Panc1 (cell line): ENCODE measurements at regions not wholly inside any gene's neighbourhood (a gene's known extent, or its start where the extent isn't known, plus 50 kb on each side); places are given as distances from the start of the nearest gene placed in this dataset.
"Not testable (repeated sequence)": the region's sequence is repeated elsewhere in the genome, so short reads cannot be mapped to it uniquely, and the experiment has no call there.

Experiments
- ATAC-seq: fragments of 200-7000 bp; cut with Tn5 transposase; 2 replicates; pipeline ENCODE4 v1.9.1; 2020; ENCODE audit warnings: mild to moderate bottlenecking, moderate library complexity
- BruUV-seq: library from RNA; stranded (reverse); fragments of 400-500 nt; replicated peaks from 2 replicates; lab custom pipeline; 2021; lab: Mats Ljungman, UMichigan
- CTCF ChIA-PET: fragments of 300-600 bp; sonication (Branson Sonifier 250); formaldehyde crosslinking; loops from one replicate; lab custom pipeline; 2022; ENCODE audit warnings: antibody characterized with exemption; lab: Charles Lee
- POLR2A ChIA-PET: fragments of 300-600 bp; sonication (Branson Sonifier 250); formaldehyde crosslinking; loops from one replicate; lab custom pipeline; 2022; ENCODE audit warnings: antibody characterized with exemption; lab: Charles Lee
- DNase-seq: peaks from one replicate; pipeline ENCODE4 v3.0.0-alpha.2; 2010; ENCODE audit warnings: low read depth, low spot score
- H3K27ac ChIP-seq: 2 replicates; pipeline ENCODE4 v1.5.1; 2011; ENCODE audit warnings: mild to moderate bottlenecking, low read length, inconsistent platforms
- H3K27me3 ChIP-seq: fragments of 200-500 bp; sonication (Bioruptor generic); 2 replicates; pipeline ENCODE4 v1.6.0; 2014; ENCODE audit warnings: low read length, inconsistent platforms; ENCODE audit not compliant: control insufficient read depth, insufficient read depth
- H3K36me3 ChIP-seq: fragments of 200-500 bp; sonication (Bioruptor generic); 2 replicates; pipeline ENCODE4 v1.5.1; 2014; ENCODE audit warnings: inconsistent platforms, mild to moderate bottlenecking, low read length, moderate library complexity; ENCODE audit not compliant: control insufficient read depth, insufficient read depth
- H3K4me1 ChIP-seq: 2 replicates; pipeline ENCODE4 v1.5.1; 2011; ENCODE audit warnings: inconsistent platforms, mild to moderate bottlenecking, low read length, moderate library complexity; ENCODE audit not compliant: control insufficient read depth, insufficient read depth
- H3K4me3 ChIP-seq, 2 experiments: 2 replicates each; pipeline ENCODE4 v1.5.1; 2011 to 2012; ENCODE audit warnings: low read depth in 2 of 2, low read length in 2 of 2, mild to moderate bottlenecking in 2 of 2, inconsistent platforms in 1 of 2, moderate library complexity in 1 of 2
- H3K9me3 ChIP-seq: fragments of 200-500 bp; sonication (Bioruptor generic); 2 replicates; pipeline ENCODE4 v1.5.1; 2014; ENCODE audit warnings: low read depth, mild to moderate bottlenecking, inconsistent platforms, low read length, moderate library complexity; ENCODE audit not compliant: control insufficient read depth, insufficient read depth
- POLR2AphosphoS5 ChIP-seq: IDR thresholded peaks from 2 replicates; pipeline ENCODE4 v1.6.1; 2012; ENCODE audit warnings: mild to moderate bottlenecking, low read depth, low read length, moderate library complexity
- SIN3A ChIP-seq: IDR thresholded peaks from 2 replicates; pipeline ENCODE4 v1.6.1; 2012; ENCODE audit warnings: low read depth, mild to moderate bottlenecking, low read length, moderate library complexity, borderline replicate concordance; ENCODE audit not compliant: insufficient read depth
- TCF7L2 ChIP-seq: IDR thresholded peaks from 2 replicates; pipeline ENCODE4 v1.6.1; 2011; ENCODE audit warnings: mild to moderate bottlenecking, low read depth, low read length, inconsistent platforms
- in situ Hi-C: cut with HindIII; loops from 2 replicates; pipeline ENCODE4 v1.10.0; 2016; ENCODE audit warnings: low sequenced_read_pairs, low pct_unique_long_range_greater_than_20kb
- intact Hi-C: fragments of 100-400 bp; cut with micrococcal nuclease; formaldehyde crosslinking; loops from one replicate; pipeline ENCODE4 v1.10.0; 2022; ENCODE audit not compliant: unreplicated experiment
- TF ChIP-seq, protein P1 (sequence below), 2 experiments: IDR thresholded peaks; 2 replicates each; pipeline ENCODE4 v1.6.1; 2011 to 2012; ENCODE audit warnings: low read depth in 2 of 2, control low read depth in 1 of 2, low read length in 1 of 2, mild to moderate bottlenecking in 1 of 2, moderate library complexity in 1 of 2; ENCODE audit not compliant: insufficient read depth in 1 of 2
- TF ChIP-seq, protein P2 (sequence below): fragments of 450-650 bp; IDR thresholded peaks from 2 replicates; pipeline ENCODE4 v1.5.1; 2017; ENCODE audit warnings: mild to moderate bottlenecking

DNA sequence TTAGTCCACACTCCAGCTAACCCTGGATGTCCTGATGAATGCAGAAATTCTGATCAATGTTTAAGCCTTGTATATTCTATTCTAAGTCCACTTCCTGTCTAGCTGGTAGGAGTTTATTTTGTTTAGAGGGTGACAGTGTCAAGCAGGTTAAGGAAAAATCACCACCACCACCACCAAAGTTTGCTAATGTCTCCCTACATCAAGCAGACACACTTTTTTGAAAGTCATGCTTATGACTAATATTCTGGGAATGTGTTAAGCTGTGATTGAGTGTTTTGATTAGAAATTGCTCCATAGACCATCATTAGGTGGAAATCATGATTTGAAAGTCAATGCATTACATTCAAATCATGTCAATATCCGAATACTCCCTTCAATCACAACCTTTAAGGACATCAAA, 1530.1 kb downstream of the MAT2B start:
- Histone ChIP-seq H3K27me3 (no peaks in the 10 kb centered on the region), H3K4me1 (no peaks in the 10 kb centered on the region), H3K9me3 (no peaks in the 10 kb centered on the region), H3K36me3 (no peaks in the 10 kb centered on the region), H3K27ac (no peak overlapping the region), H3K4me3 (no peak overlapping the region)
- DNase-seq (no peak), ATAC-seq (no peak)
- ChIA-PET POLR2A (no interaction called here), CTCF (no interaction called here)
- intact Hi-C loops, result no loop called here
- no TSS peak for BruUV-seq
- TF ChIP-seq SIN3A, result no peak
- TF ChIP-seq, protein P1, sequence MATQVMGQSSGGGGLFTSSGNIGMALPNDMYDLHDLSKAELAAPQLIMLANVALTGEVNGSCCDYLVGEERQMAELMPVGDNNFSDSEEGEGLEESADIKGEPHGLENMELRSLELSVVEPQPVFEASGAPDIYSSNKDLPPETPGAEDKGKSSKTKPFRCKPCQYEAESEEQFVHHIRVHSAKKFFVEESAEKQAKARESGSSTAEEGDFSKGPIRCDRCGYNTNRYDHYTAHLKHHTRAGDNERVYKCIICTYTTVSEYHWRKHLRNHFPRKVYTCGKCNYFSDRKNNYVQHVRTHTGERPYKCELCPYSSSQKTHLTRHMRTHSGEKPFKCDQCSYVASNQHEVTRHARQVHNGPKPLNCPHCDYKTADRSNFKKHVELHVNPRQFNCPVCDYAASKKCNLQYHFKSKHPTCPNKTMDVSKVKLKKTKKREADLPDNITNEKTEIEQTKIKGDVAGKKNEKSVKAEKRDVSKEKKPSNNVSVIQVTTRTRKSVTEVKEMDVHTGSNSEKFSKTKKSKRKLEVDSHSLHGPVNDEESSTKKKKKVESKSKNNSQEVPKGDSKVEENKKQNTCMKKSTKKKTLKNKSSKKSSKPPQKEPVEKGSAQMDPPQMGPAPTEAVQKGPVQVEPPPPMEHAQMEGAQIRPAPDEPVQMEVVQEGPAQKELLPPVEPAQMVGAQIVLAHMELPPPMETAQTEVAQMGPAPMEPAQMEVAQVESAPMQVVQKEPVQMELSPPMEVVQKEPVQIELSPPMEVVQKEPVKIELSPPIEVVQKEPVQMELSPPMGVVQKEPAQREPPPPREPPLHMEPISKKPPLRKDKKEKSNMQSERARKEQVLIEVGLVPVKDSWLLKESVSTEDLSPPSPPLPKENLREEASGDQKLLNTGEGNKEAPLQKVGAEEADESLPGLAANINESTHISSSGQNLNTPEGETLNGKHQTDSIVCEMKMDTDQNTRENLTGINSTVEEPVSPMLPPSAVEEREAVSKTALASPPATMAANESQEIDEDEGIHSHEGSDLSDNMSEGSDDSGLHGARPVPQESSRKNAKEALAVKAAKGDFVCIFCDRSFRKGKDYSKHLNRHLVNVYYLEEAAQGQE (IDR thresholded peaks at IDR 0.05; ENCODE audit: insufficient read depth in 1 of 2, low read depth in 2 of 2, low read length in 1 of 2), result no peak
- TF ChIP-seq POLR2AphosphoS5, result no peak
- no peak for TF ChIP-seq TCF7L2
- TF ChIP-seq, protein P2, sequence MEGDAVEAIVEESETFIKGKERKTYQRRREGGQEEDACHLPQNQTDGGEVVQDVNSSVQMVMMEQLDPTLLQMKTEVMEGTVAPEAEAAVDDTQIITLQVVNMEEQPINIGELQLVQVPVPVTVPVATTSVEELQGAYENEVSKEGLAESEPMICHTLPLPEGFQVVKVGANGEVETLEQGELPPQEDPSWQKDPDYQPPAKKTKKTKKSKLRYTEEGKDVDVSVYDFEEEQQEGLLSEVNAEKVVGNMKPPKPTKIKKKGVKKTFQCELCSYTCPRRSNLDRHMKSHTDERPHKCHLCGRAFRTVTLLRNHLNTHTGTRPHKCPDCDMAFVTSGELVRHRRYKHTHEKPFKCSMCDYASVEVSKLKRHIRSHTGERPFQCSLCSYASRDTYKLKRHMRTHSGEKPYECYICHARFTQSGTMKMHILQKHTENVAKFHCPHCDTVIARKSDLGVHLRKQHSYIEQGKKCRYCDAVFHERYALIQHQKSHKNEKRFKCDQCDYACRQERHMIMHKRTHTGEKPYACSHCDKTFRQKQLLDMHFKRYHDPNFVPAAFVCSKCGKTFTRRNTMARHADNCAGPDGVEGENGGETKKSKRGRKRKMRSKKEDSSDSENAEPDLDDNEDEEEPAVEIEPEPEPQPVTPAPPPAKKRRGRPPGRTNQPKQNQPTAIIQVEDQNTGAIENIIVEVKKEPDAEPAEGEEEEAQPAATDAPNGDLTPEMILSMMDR, result no peak
- in situ Hi-C loops, result no loop called here

DNA sequence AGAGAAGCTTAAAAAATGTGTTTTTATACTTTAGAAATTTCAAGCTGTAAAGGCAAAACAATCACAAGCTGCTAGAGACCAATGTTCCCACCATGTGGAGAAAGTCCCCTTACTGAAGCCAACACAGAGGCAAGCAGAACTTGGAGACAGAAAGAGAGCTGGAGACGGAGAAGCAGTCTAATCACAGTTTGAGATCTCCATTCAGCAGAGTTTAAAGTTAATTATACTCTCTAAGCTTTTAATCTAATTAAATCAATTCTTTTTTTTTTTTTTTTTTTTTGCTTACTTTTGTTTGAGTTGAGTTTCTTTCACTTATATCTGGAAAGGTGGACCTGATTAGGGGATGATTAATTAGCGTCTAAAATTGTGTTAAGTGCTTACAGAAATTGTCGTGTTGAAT, 1534.3 kb downstream of the MAT2B start:
- H3K4me1 ChIP-seq, result no peaks in the 10 kb centered on the region
- TF ChIP-seq SIN3A (no peak), POLR2AphosphoS5 (no peak), TCF7L2 (no peak)
- TF ChIP-seq, protein P1 (IDR thresholded peaks at IDR 0.05; ENCODE audit: insufficient read depth in 1 of 2, low read depth in 2 of 2, low read length in 1 of 2), result no peak
- TF ChIP-seq, protein P2, result no peak
- intact Hi-C loops (no loop called here), in situ Hi-C loops (no loop called here)
- H3K36me3 ChIP-seq, result no peaks in the 10 kb centered on the region
- no peaks in the 10 kb centered on the region for H3K27me3 ChIP-seq
- no peak overlapping the region for H3K4me3 ChIP-seq
- CTCF ChIA-PET, result no interaction called here
- POLR2A ChIA-PET, result no interaction called here
- no TSS peak for BruUV-seq
- H3K27ac ChIP-seq, result no peak overlapping the region
- ATAC-seq (no peak), DNase-seq (no peak)
- no peaks in the 10 kb centered on the region for H3K9me3 ChIP-seq

DNA sequence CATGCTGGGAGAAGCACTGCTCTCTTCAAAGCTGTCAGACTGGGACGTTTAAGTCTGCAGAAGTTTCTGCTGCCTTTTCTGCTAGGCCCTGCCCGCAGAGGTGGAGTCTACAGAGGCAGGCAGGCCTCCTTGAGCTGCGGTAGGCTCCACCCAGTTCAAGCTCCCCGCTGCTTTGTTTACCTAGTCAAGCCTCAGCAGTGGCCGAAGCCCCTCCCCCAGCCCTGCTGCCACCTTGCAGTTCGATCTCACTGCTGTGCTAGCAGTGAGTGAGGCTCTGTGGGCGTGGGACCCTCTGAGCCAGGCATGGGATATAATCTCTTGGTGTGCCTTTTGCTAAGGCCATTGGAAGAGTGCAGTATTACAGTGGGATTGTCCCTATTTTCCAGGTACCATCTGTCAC, 1540.5 kb downstream of the MAT2B start:
- DNase-seq, intact Hi-C loops, H3K4me1 ChIP-seq, BruUV-seq, H3K27ac ChIP-seq, CTCF ChIA-PET, H3K27me3 ChIP-seq, in situ Hi-C loops, H3K36me3 ChIP-seq, ATAC-seq, POLR2A ChIA-PET, H3K4me3 ChIP-seq, H3K9me3 ChIP-seq: not testable (repeated sequence)
